ENCODE measurements at regions not wholly inside any gene's neighbourhood (a gene's known extent, or its start where the extent isn't known, plus 50 kb on each side); places are given as distances from the start of the nearest gene placed in this dataset.

GRCh38 chr18:64271975-64272659 is 123.2 kb upstream of the LINC00305 start:
- Histone ChIP-seq H3K4me3 (ENCODE audit: control insufficient read depth in 2 of 3, extremely low read depth in 1 of 3, insufficient read depth in 2 of 3, low read depth in 1 of 3, low read length in 3 of 3) (no peak overlapping the region), H3K79me2 (ENCODE audit: control insufficient read depth, insufficient read depth, low read length) (no peaks in the 10 kb centered on the region), H3K4me1 (ENCODE audit: control insufficient read depth, extremely low read depth, insufficient read depth, low read length) (no peaks in the 10 kb centered on the region), H3K9me1 (ENCODE audit: control insufficient read depth, extremely low read depth, insufficient read depth, low read length) (no peaks in the 10 kb centered on the region), H3K27ac (ENCODE audit: control insufficient read depth, insufficient read depth, low read length) (no peak overlapping the region), H4K20me1 (ENCODE audit: control insufficient read depth, extremely low read depth, insufficient read depth, low read length) (no peaks in the 10 kb centered on the region), H3K4me2 (ENCODE audit: control insufficient read depth, extremely low read depth, insufficient read depth, low read depth, low read length) (no peak overlapping the region), H3K9ac (ENCODE audit: control insufficient read depth, extremely low read depth, insufficient read depth, low read length) (no peak overlapping the region), H3K27me3 (ENCODE audit: control insufficient read depth, extremely low read depth, insufficient read depth, low read length) (no peaks in the 10 kb centered on the region), H3K9me3 (ENCODE audit: control insufficient read depth, low read depth, low read length) (no peaks in the 10 kb centered on the region), H3K36me3 (ENCODE audit: control insufficient read depth in 2 of 2, extremely low read depth in 1 of 2, insufficient read depth in 2 of 2, low read length in 2 of 2) (no peaks in the 10 kb centered on the region), H2AFZ (ENCODE audit: control insufficient read depth, low read length) (no peak overlapping the region)
- FAIRE-seq (no peak), DNase-seq (ENCODE audit: low read depth, low spot score) (no peak)
- TF ChIP-seq CTCF (optimal IDR thresholded peaks at IDR 0.05 in 1 of 3, IDR thresholded peaks at IDR 0.05 in 1 of 3, conservative IDR thresholded peaks at IDR 0.05 in 1 of 3; ENCODE audit: extremely low read depth in 1 of 3, insufficient read depth in 2 of 3, low read length in 3 of 3) (no peak), EZH2 (IDR thresholded peaks at IDR 0.05; ENCODE audit: low read length) (no peak)
- dilution Hi-C loops (cut with MboI; ENCODE audit: extremely low pct_ligation_motif_present, low sequenced_read_pairs) = no loop called here

GRCh38 chr18:64271246-64271645 is 122.4 kb upstream of the LINC00305 start:
- Histone ChIP-seq H3K9ac (ENCODE audit: control insufficient read depth, extremely low read depth, insufficient read depth, low read length) (no peak overlapping the region), H3K4me2 (ENCODE audit: control insufficient read depth, extremely low read depth, insufficient read depth, low read depth, low read length) (no peak overlapping the region), H3K4me1 (ENCODE audit: control insufficient read depth, extremely low read depth, insufficient read depth, low read length) (no peaks in the 10 kb centered on the region), H3K9me3 (ENCODE audit: control insufficient read depth, low read depth, low read length) (no peaks in the 10 kb centered on the region), H3K4me3 (ENCODE audit: control insufficient read depth in 2 of 3, extremely low read depth in 1 of 3, insufficient read depth in 2 of 3, low read depth in 1 of 3, low read length in 3 of 3) (no peak overlapping the region), H3K36me3 (ENCODE audit: control insufficient read depth in 2 of 2, extremely low read depth in 1 of 2, insufficient read depth in 2 of 2, low read length in 2 of 2) (no peaks in the 10 kb centered on the region), H3K9me1 (ENCODE audit: control insufficient read depth, extremely low read depth, insufficient read depth, low read length) (no peaks in the 10 kb centered on the region), H3K79me2 (ENCODE audit: control insufficient read depth, insufficient read depth, low read length) (no peaks in the 10 kb centered on the region), H3K27ac (ENCODE audit: control insufficient read depth, insufficient read depth, low read length) (no peak overlapping the region), H3K27me3 (ENCODE audit: control insufficient read depth, extremely low read depth, insufficient read depth, low read length) (no peaks in the 10 kb centered on the region), H4K20me1 (ENCODE audit: control insufficient read depth, extremely low read depth, insufficient read depth, low read length) (no peaks in the 10 kb centered on the region), H2AFZ (ENCODE audit: control insufficient read depth, low read length) (no peak overlapping the region)
- dilution Hi-C loops (cut with MboI; ENCODE audit: extremely low pct_ligation_motif_present, low sequenced_read_pairs) = no loop called here
- FAIRE-seq = no peak
- DNase-seq (ENCODE audit: low read depth, low spot score) = no peak
- no peak for TF ChIP-seq EZH2 (IDR thresholded peaks at IDR 0.05; ENCODE audit: low read length)
- no peak for TF ChIP-seq CTCF (optimal IDR thresholded peaks at IDR 0.05 in 1 of 3, IDR thresholded peaks at IDR 0.05 in 1 of 3, conservative IDR thresholded peaks at IDR 0.05 in 1 of 3; ENCODE audit: extremely low read depth in 1 of 3, insufficient read depth in 2 of 3, low read length in 3 of 3)

All from keratinocyte (primary cell).